ENCODE measurements at regions not wholly inside any gene's neighbourhood (a gene's known extent, or its start where the extent isn't known, plus 50 kb on each side); places are given as distances from the start of the nearest gene placed in this dataset.
"Not testable (repeated sequence)": the region's sequence is repeated elsewhere in the genome, so short reads cannot be mapped to it uniquely, and the experiment has no call there.

- in situ Hi-C loops (cut with HindIII; ENCODE audit: low pct_ligation_motif_present, low pct_unique_long_range_greater_than_20kb, low sequenced_read_pairs), result no loop called here
- no peak for DNase-seq
These were observed 1429.5 kb upstream of the ACVR2A start for GRCh38 chr2:146415291-146415690.

GRCh38 chr2:146414456-146414855 lies 1430.4 kb upstream of the ACVR2A start:
- in situ Hi-C loops (cut with HindIII; ENCODE audit: low pct_ligation_motif_present, low pct_unique_long_range_greater_than_20kb, low sequenced_read_pairs), result no loop called here
- no peak for DNase-seq

- no peak for DNase-seq
- in situ Hi-C loops (cut with HindIII; ENCODE audit: low pct_ligation_motif_present, low pct_unique_long_range_greater_than_20kb, low sequenced_read_pairs), result no loop called here
These were observed 1431.7 kb upstream of the ACVR2A start for GRCh38 chr2:146413086-146413610.

- no peak for DNase-seq
- in situ Hi-C loops (cut with HindIII; ENCODE audit: low pct_ligation_motif_present, low pct_unique_long_range_greater_than_20kb, low sequenced_read_pairs), result no loop called here
These were observed 1432.2 kb upstream of the ACVR2A start for GRCh38 chr2:146412625-146413024.

- in situ Hi-C loops (cut with HindIII; ENCODE audit: low pct_ligation_motif_present, low pct_unique_long_range_greater_than_20kb, low sequenced_read_pairs); DNase-seq: not testable (repeated sequence)
These were observed 1439.2 kb upstream of the ACVR2A start for GRCh38 chr2:146405402-146406309.

GRCh38 chr2:146403546-146404160 lies 1441.2 kb upstream of the ACVR2A start:
- DNase-seq; in situ Hi-C loops (cut with HindIII; ENCODE audit: low pct_ligation_motif_present, low pct_unique_long_range_greater_than_20kb, low sequenced_read_pairs): not testable (repeated sequence)

- in situ Hi-C loops (cut with HindIII; ENCODE audit: low pct_ligation_motif_present, low pct_unique_long_range_greater_than_20kb, low sequenced_read_pairs), result no loop called here
- DNase-seq, result no peak
These were observed 1452.2 kb upstream of the ACVR2A start for GRCh38 chr2:146392631-146393030.

GRCh38 chr2:146392186-146392585 lies 1452.6 kb upstream of the ACVR2A start:
- in situ Hi-C loops (cut with HindIII; ENCODE audit: low pct_ligation_motif_present, low pct_unique_long_range_greater_than_20kb, low sequenced_read_pairs), result no loop called here

GRCh38 chr2:146388757-146389156 lies 1456.1 kb upstream of the ACVR2A start:
- DNase-seq, result no peak

More at GRCh38 chr2:146392186-146392585, 1452.6 kb upstream of the ACVR2A start:
- no peak for DNase-seq

GRCh38 chr2:146386096-146386495 lies 1458.7 kb upstream of the ACVR2A start:
- DNase-seq, result no peak
- in situ Hi-C loops (cut with HindIII; ENCODE audit: low pct_ligation_motif_present, low pct_unique_long_range_greater_than_20kb, low sequenced_read_pairs), result no loop called here

More at GRCh38 chr2:146388757-146389156, 1456.1 kb upstream of the ACVR2A start:
- in situ Hi-C loops (cut with HindIII; ENCODE audit: low pct_ligation_motif_present, low pct_unique_long_range_greater_than_20kb, low sequenced_read_pairs), result no loop called here

- DNase-seq, result no peak
- in situ Hi-C loops (cut with HindIII; ENCODE audit: low pct_ligation_motif_present, low pct_unique_long_range_greater_than_20kb, low sequenced_read_pairs), result no loop called here
These were observed 1459.8 kb upstream of the ACVR2A start for GRCh38 chr2:146385031-146385430.

- in situ Hi-C loops (cut with HindIII; ENCODE audit: low pct_ligation_motif_present, low pct_unique_long_range_greater_than_20kb, low sequenced_read_pairs), result no loop called here
- no peak for DNase-seq
These were observed 1468.2 kb upstream of the ACVR2A start for GRCh38 chr2:146376511-146377064.

- no peak for DNase-seq
- in situ Hi-C loops (cut with HindIII; ENCODE audit: low pct_ligation_motif_present, low pct_unique_long_range_greater_than_20kb, low sequenced_read_pairs), result no loop called here
These were observed 1470.3 kb upstream of the ACVR2A start for GRCh38 chr2:146374505-146374904.

- in situ Hi-C loops (cut with HindIII; ENCODE audit: low pct_ligation_motif_present, low pct_unique_long_range_greater_than_20kb, low sequenced_read_pairs); DNase-seq: not testable (repeated sequence)
These were observed 1473.5 kb upstream of the ACVR2A start for GRCh38 chr2:146371364-146371763.

- DNase-seq, result peak; percentile 12
- in situ Hi-C loops (cut with HindIII; ENCODE audit: low pct_ligation_motif_present, low pct_unique_long_range_greater_than_20kb, low sequenced_read_pairs), result no loop called here
These were observed 1474.0 kb upstream of the ACVR2A start for GRCh38 chr2:146370826-146371225.

- DNase-seq, result no peak
- in situ Hi-C loops (cut with HindIII; ENCODE audit: low pct_ligation_motif_present, low pct_unique_long_range_greater_than_20kb, low sequenced_read_pairs), result no loop called here
These were observed 1478.6 kb upstream of the ACVR2A start for GRCh38 chr2:146366276-146366675.

- in situ Hi-C loops (cut with HindIII; ENCODE audit: low pct_ligation_motif_present, low pct_unique_long_range_greater_than_20kb, low sequenced_read_pairs), result no loop called here
- no peak for DNase-seq
These were observed 1479.8 kb upstream of the ACVR2A start for GRCh38 chr2:146365041-146365440.

- DNase-seq, result no peak
- in situ Hi-C loops (cut with HindIII; ENCODE audit: low pct_ligation_motif_present, low pct_unique_long_range_greater_than_20kb, low sequenced_read_pairs), result no loop called here
These were observed 1481.1 kb upstream of the ACVR2A start for GRCh38 chr2:146363731-146364130.

- in situ Hi-C loops (cut with HindIII; ENCODE audit: low pct_ligation_motif_present, low pct_unique_long_range_greater_than_20kb, low sequenced_read_pairs), result no loop called here
- DNase-seq, result no peak
These were observed 1493.1 kb upstream of the ACVR2A start for GRCh38 chr2:146351689-146352088.
